K562 (cell line): ENCODE measurements at regions not wholly inside any gene's neighbourhood (a gene's known extent, or its start where the extent isn't known, plus 50 kb on each side); places are given as distances from the start of the nearest gene placed in this dataset.

ENCODE experiments used
- ATAC-seq: fragments of 200-7000 bp; cut with Tn5 transposase; 3 replicates; pipeline ENCODE4 v1.9.1; 2020; ENCODE audit warnings: moderate library complexity
- BruUV-seq: library from RNA; stranded (reverse); fragments of 400-500 nt; replicated peaks from 2 replicates; lab custom pipeline; 2021; lab: Mats Ljungman, UMichigan
- CTCF ChIA-PET: fragments of 300-600 bp; formaldehyde crosslinking; extraction: SDS; loops from one replicate; lab custom pipeline; 2021; ENCODE audit warnings: low intra/inter-chr PET ratio; lab: Yijun Ruan, JAX
- POLR2A ChIA-PET: fragments of 300-600, 350-650 bp; sonication (Branson Sonifier 250); formaldehyde crosslinking; extraction: SDS; loops from one replicate; lab custom pipeline; 2021; ENCODE audit warnings: antibody characterized with exemption, inconsistent platforms; lab: Yijun Ruan, JAX
- DNase-seq, 4 experiments: peaks; one replicate each; pipeline versions ENCODE4 v3.0.0 to v3.0.0-alpha.2; 2011 to 2018; ENCODE audit warnings: low spot score in 3 of 4, mixed read lengths in 3 of 4; ENCODE audit errors: extremely low read depth in 1 of 4
- FAIRE-seq: peaks from 2 replicates; lab custom pipeline; 2011; peaks lifted over from hg19 to GRCh38; lab: Jason Lieb, UNC
- H2AFZ ChIP-seq: 2 replicates; pipeline ENCODE4 v1.6.0; 2011; ENCODE audit warnings: low read depth, low read length, control low read depth, inconsistent platforms
- H3K27ac ChIP-seq: fragments of 200-600 bp; 3 replicates; pipeline ENCODE4 v1.8.0; 2011; ENCODE audit warnings: low read depth, mild to moderate bottlenecking, control low read depth, inconsistent platforms, low read length, moderate library complexity, mixed read lengths; ENCODE audit errors: extremely low read depth
- H3K27me3 ChIP-seq, 2 experiments: fragments of 300-600 bp in 1 of 2; 2 replicates in 1 of 2; 3 replicates in 1 of 2; pipeline versions ENCODE4 v1.6.0 to v1.8.0; 2011; ENCODE audit warnings: inconsistent platforms in 2 of 2, low read length in 2 of 2, mild to moderate bottlenecking in 1 of 2, mixed read lengths in 1 of 2, moderate library complexity in 1 of 2; ENCODE audit not compliant: control insufficient read depth in 2 of 2, insufficient read depth in 2 of 2
- H3K36me3 ChIP-seq: fragments of 300-600 bp; 3 replicates; pipeline ENCODE4 v1.8.0; 2011; ENCODE audit warnings: mild to moderate bottlenecking, low read length, inconsistent platforms; ENCODE audit not compliant: control insufficient read depth, insufficient read depth
- H3K4me1 ChIP-seq, 2 experiments: fragments of 200-600 bp in 1 of 2; replicated peaks in 1 of 2; 2 replicates in 1 of 2; 3 replicates in 1 of 2; pipeline versions ENCODE4 v1.5.1 to v1.8.0; 2011; ENCODE audit warnings: inconsistent platforms in 2 of 2, low read length in 2 of 2, mild to moderate bottlenecking in 1 of 2, mixed read lengths in 1 of 2, moderate library complexity in 1 of 2; ENCODE audit not compliant: control insufficient read depth in 2 of 2, insufficient read depth in 2 of 2
- H3K4me2 ChIP-seq: 2 replicates; pipeline ENCODE4 v1.6.1; 2011; ENCODE audit warnings: low read length, control low read depth, inconsistent platforms, mixed read lengths; ENCODE audit not compliant: insufficient read depth
- H3K4me3 ChIP-seq: fragments of 200-600 bp; sonication (generic), shearing (Covaris generic); 2 replicates; pipeline ENCODE4 v1.5.1; 2016; ENCODE audit warnings: control low read depth, inconsistent platforms
- H3K79me2 ChIP-seq: fragments of 200-600 bp; 3 replicates; pipeline ENCODE4 v1.8.0; 2011; ENCODE audit warnings: low read length, inconsistent platforms; ENCODE audit not compliant: control insufficient read depth, insufficient read depth
- H3K9ac ChIP-seq, 2 experiments: 2 replicates each; pipeline versions ENCODE4 v1.6.0 to v1.6.1; 2011; ENCODE audit warnings: low read depth in 2 of 2, low read length in 2 of 2, control low read depth in 1 of 2, inconsistent platforms in 1 of 2, mild to moderate bottlenecking in 1 of 2, mixed read lengths in 1 of 2; ENCODE audit not compliant: insufficient read depth in 1 of 2
- H3K9me1 ChIP-seq: one replicate; pipeline ENCODE4 v1.6.0; 2011; ENCODE audit warnings: inconsistent platforms, mild to moderate bottlenecking, low read length, moderate library complexity; ENCODE audit not compliant: control insufficient read depth, insufficient read depth
- H3K9me3 ChIP-seq: replicated peaks from 2 replicates; pipeline ENCODE4 v1.5.1; 2011; ENCODE audit warnings: low read depth, low read length, inconsistent platforms; ENCODE audit not compliant: control insufficient read depth, insufficient read depth
- H4K20me1 ChIP-seq: replicated peaks from 2 replicates; pipeline ENCODE4 v1.6.1; 2011; ENCODE audit warnings: low read length, inconsistent platforms, mixed read lengths; ENCODE audit not compliant: control insufficient read depth, insufficient read depth
- CBX1 ChIP-seq: sonication (generic); IDR thresholded peaks from 2 replicates; pipeline ENCODE4 v1.6.1; 2016; ENCODE audit warnings: antibody characterized with exemption, low read depth, mild to moderate bottlenecking
- COPS2 ChIP-seq: fragments of 450-650 bp; conservative IDR thresholded peaks from 2 replicates; pipeline ENCODE4 v1.6.1; 2016; ENCODE audit warnings: mild to moderate bottlenecking, moderate library complexity
- CXXC5 ChIP-seq: fragments of 250-450 bp; sonication (Bioruptor Pico); IDR thresholded peaks from 2 replicates; pipeline ENCODE4 v1.8.0; 2022; ENCODE audit warnings: inconsistent platforms, mild to moderate bottlenecking, moderate library complexity
- MED1 ChIP-seq: sonication (generic); formaldehyde crosslinking; IDR thresholded peaks from 2 replicates; pipeline ENCODE4 v1.8.1; 2023; ENCODE audit warnings: missing genetic modification reagents, borderline replicate concordance
- NR2C2 ChIP-seq, 2 experiments: fragments of 200-800 bp in 1 of 2; sonication (Bioruptor generic) in 1 of 2; sonication (generic) in 1 of 2; formaldehyde crosslinking in 1 of 2; IDR thresholded peaks; 2 replicates each; pipeline versions ENCODE4 v1.6.1 to v1.8.0; 2016 to 2022; ENCODE audit warnings: mild to moderate bottlenecking in 1 of 2, missing compliant biosample characterization in 1 of 2, missing genetic modification characterization in 1 of 2, missing genetic modification reagents in 1 of 2
- SIX5 ChIP-seq, 2 experiments: IDR thresholded peaks; 2 replicates each; pipeline ENCODE4 v1.6.1; 2011; ENCODE audit warnings: low read length in 2 of 2, borderline replicate concordance in 1 of 2, low read depth in 1 of 2, mild to moderate bottlenecking in 1 of 2, moderate library complexity in 1 of 2; ENCODE audit not compliant: insufficient read depth in 1 of 2
- SNRNP70 ChIP-seq: fragments of 200-400 bp; formaldehyde crosslinking; optimal IDR thresholded peaks from 2 replicates; pipeline ENCODE3; 2017; ENCODE audit warnings: low read depth, low read length
- TAF7 ChIP-seq: fragments of 450-650 bp; IDR thresholded peaks from 2 replicates; pipeline ENCODE4 v1.6.1; 2016; ENCODE audit warnings: missing genetic modification characterization, missing compliant biosample characterization
- ZNF282 ChIP-seq: sonication (generic); formaldehyde crosslinking; IDR thresholded peaks from 2 replicates; pipeline ENCODE4 v1.8.1; 2023; ENCODE audit warnings: missing genetic modification reagents
- ZNF584 ChIP-seq: fragments of 200-800 bp; sonication (Bioruptor generic); IDR thresholded peaks from 2 replicates; pipeline ENCODE4 v1.6.1; 2016; ENCODE audit warnings: low read depth, mild to moderate bottlenecking, missing genetic modification characterization, missing compliant biosample characterization
- WGBS: fragments of 100-300 bp; shearing (Covaris generic); methylation state at CpG from one replicate; pipeline ENCODE4 v1.1.6; 2016; ENCODE audit warnings: low coverage, mixed read lengths; ENCODE audit not compliant: insufficient coverage; ENCODE audit errors: missing lambda C conversion rate; 5-methylcytosine and 5-hydroxymethylcytosine counted together
- in situ Hi-C: fragments of 300-500 bp; cut with MboI; formaldehyde crosslinking; loops from 4 replicates; pipeline ENCODE4 v1.15.0; 2018; ENCODE audit warnings: inconsistent platforms, mixed read lengths
- intact Hi-C: fragments of 100-400 bp; cut with micrococcal nuclease; formaldehyde crosslinking; loops from 2 replicates; pipeline ENCODE4 v1.14.2; 2022
- TF ChIP-seq, protein P1 (sequence below): fragments of 250-450 bp; sonication (Bioruptor Pico); IDR thresholded peaks from 2 replicates; pipeline ENCODE4 v1.8.0; 2022; ENCODE audit warnings: moderate library complexity, mild to moderate bottlenecking, inconsistent platforms
- TF ChIP-seq, protein P2 (sequence below), 2 experiments: fragments of 250-450 bp in 1 of 2; fragments of 450-650 bp in 1 of 2; sonication (Bioruptor Pico) in 1 of 2; IDR thresholded peaks; 2 replicates each; pipeline versions ENCODE4 v1.6.1 to v1.8.0; 2016 to 2021; ENCODE audit warnings: mild to moderate bottlenecking in 2 of 2, moderate library complexity in 2 of 2, missing compliant biosample characterization in 1 of 2, missing genetic modification characterization in 1 of 2
- TF ChIP-seq, protein P3 (sequence below): fragments of 450-650 bp; formaldehyde crosslinking; conservative IDR thresholded peaks from 2 replicates; pipeline ENCODE4 v1.4.0; 2022; ENCODE audit warnings: mild to moderate bottlenecking, missing genetic modification characterization
- TF ChIP-seq, protein P4 (sequence below): fragments of 250-450 bp; sonication (Bioruptor Pico); IDR thresholded peaks from 2 replicates; pipeline ENCODE4 v1.8.0; 2022; ENCODE audit warnings: moderate library complexity, mild to moderate bottlenecking, inconsistent platforms
- TF ChIP-seq, protein P5 (sequence below), 2 experiments: fragments of 450-650 bp in 1 of 2; IDR thresholded peaks; 2 replicates each; pipeline ENCODE4 v1.6.1; 2011 to 2017; ENCODE audit warnings: low read depth in 2 of 2, antibody characterized with exemption in 1 of 2, borderline replicate concordance in 1 of 2, low read length in 1 of 2, mild to moderate bottlenecking in 1 of 2, mixed read lengths in 1 of 2; ENCODE audit not compliant: control insufficient read depth in 1 of 2

DNA sequence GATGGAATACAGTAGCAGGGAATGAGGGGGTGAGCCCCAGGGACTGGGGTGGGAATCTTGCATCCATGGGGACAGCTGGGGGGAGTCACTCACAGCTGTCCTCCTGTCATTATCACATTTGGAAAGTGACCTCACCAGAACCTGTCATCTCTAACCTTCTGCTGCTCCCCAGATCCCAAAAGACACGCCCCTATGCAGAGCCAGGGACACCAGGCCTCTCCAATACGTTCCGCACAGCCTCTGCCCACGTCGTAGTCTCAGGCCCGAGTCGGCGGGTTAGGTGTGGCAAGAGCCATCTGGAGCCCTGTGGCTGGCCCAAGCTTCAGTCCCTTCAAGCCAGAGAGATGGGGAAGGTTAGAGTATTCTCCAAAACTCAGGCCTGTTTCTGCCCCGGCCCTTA, 214.3 kb downstream of the ENGASE start:
- Histone ChIP-seq H2AFZ (no peak overlapping the region), H3K9me1 (no peaks in the 10 kb centered on the region), H3K79me2 (no peaks in the 10 kb centered on the region), H3K27me3 (peaks cover 0 to 23% of the 10 kb centered on the region in 2 experiments; a peak in 3 of 5 replicates), H3K4me1 (no peaks in the 10 kb centered on the region), H4K20me1 (peaks cover 10% of the 10 kb centered on the region; the same call in 1 of the 2 replicates), H3K27ac (no peak overlapping the region), H3K4me2 (no peak overlapping the region), H3K4me3 (no peak overlapping the region), H3K36me3 (no peaks in the 10 kb centered on the region), H3K9me3 (no peaks in the 10 kb centered on the region), H3K9ac (no peak overlapping the region)
- intact Hi-C loops (no loop called here), in situ Hi-C loops (no loop called here)
- FAIRE-seq (no peak), DNase-seq (no peak), ATAC-seq (no peak)
- ChIA-PET CTCF (no interaction called here), POLR2A (interaction anchor here (0.8 to 1.1 kb wide), 2 partner anchors 8 to 11 kb away, joined by 3 read pairs; no protein-coding TSS in a partner anchor)
- no TSS peak for BruUV-seq
- 0% methylated on average over 9 of the region's 9 CpGs for WGBS
- TF ChIP-seq CXXC5 (CRISPR knock-in tag) (no peak), TAF7 (tag) (no peak), ZNF584 (CRISPR knock-in tag) (no peak), SNRNP70 (no peak), COPS2 (no peak), MED1 (no peak), SIX5 (IDR thresholded peaks at IDR 0.05; ENCODE audit: borderline replicate concordance in 1 of 2, insufficient read depth in 1 of 2, low read depth in 1 of 2, low read length in 2 of 2) (no peak), NR2C2 (CRISPR knock-in tag; IDR thresholded peaks at IDR 0.05) (no peak), NR2C2 (tag; IDR thresholded peaks at IDR 0.05) (no peak), CBX1 (no peak), ZNF282 (no peak)
- TF ChIP-seq, protein P1, sequence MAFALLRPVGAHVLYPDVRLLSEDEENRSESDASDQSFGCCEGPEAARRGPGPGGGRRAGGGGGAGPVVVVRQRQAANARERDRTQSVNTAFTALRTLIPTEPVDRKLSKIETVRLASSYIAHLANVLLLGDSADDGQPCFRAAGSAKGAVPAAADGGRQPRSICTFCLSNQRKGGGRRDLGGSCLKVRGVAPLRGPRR (CRISPR knock-in tag): no peak
- TF ChIP-seq, protein P2, sequence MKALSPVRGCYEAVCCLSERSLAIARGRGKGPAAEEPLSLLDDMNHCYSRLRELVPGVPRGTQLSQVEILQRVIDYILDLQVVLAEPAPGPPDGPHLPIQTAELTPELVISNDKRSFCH (CRISPR knock-in tag; IDR thresholded peaks at IDR 0.05): no peak
- TF ChIP-seq, protein P2 (tag; IDR thresholded peaks at IDR 0.05): no peak
- TF ChIP-seq, protein P3, sequence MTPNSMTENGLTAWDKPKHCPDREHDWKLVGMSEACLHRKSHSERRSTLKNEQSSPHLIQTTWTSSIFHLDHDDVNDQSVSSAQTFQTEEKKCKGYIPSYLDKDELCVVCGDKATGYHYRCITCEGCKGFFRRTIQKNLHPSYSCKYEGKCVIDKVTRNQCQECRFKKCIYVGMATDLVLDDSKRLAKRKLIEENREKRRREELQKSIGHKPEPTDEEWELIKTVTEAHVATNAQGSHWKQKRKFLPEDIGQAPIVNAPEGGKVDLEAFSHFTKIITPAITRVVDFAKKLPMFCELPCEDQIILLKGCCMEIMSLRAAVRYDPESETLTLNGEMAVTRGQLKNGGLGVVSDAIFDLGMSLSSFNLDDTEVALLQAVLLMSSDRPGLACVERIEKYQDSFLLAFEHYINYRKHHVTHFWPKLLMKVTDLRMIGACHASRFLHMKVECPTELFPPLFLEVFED (CRISPR knock-in tag): no peak
- TF ChIP-seq, protein P4, sequence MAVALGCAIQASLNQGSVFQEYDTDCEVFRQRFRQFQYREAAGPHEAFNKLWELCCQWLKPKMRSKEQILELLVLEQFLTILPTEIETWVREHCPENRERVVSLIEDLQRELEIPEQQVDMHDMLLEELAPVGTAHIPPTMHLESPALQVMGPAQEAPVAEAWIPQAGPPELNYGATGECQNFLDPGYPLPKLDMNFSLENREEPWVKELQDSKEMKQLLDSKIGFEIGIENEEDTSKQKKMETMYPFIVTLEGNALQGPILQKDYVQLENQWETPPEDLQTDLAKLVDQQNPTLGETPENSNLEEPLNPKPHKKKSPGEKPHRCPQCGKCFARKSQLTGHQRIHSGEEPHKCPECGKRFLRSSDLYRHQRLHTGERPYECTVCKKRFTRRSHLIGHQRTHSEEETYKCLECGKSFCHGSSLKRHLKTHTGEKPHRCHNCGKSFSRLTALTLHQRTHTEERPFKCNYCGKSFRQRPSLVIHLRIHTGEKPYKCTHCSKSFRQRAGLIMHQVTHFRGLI (CRISPR knock-in tag): no peak
- TF ChIP-seq, protein P5, sequence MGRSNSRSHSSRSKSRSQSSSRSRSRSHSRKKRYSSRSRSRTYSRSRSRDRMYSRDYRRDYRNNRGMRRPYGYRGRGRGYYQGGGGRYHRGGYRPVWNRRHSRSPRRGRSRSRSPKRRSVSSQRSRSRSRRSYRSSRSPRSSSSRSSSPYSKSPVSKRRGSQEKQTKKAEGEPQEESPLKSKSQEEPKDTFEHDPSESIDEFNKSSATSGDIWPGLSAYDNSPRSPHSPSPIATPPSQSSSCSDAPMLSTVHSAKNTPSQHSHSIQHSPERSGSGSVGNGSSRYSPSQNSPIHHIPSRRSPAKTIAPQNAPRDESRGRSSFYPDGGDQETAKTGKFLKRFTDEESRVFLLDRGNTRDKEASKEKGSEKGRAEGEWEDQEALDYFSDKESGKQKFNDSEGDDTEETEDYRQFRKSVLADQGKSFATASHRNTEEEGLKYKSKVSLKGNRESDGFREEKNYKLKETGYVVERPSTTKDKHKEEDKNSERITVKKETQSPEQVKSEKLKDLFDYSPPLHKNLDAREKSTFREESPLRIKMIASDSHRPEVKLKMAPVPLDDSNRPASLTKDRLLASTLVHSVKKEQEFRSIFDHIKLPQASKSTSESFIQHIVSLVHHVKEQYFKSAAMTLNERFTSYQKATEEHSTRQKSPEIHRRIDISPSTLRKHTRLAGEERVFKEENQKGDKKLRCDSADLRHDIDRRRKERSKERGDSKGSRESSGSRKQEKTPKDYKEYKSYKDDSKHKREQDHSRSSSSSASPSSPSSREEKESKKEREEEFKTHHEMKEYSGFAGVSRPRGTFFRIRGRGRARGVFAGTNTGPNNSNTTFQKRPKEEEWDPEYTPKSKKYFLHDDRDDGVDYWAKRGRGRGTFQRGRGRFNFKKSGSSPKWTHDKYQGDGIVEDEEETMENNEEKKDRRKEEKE (IDR thresholded peaks at IDR 0.05; ENCODE audit: borderline replicate concordance in 1 of 2, control insufficient read depth in 1 of 2, low read depth in 2 of 2, low read length in 1 of 2): no peak
